Body of pancreas (tissue), 4 donors: ENCODE measurements at regions not wholly inside any gene's neighbourhood (a gene's known extent, or its start where the extent isn't known, plus 50 kb on each side); places are given as distances from the start of the nearest gene placed in this dataset.

Source experiments
- ATAC-seq: fragments of 150-250 bp; one replicate; pipeline ENCODE4 v1.9.1; 2016
- DNase-seq, 4 donors: peaks; one replicate each; pipeline ENCODE4 v3.0.0-alpha.2; 2019
- H3K27ac ChIP-seq, 4 donors: fragments of 200-600 bp; sonication (generic); 1 replicate in 3 of 4; 2 replicates in 1 of 4; pipeline versions ENCODE4 v1.5.1 to v1.6.1; 2016 to 2019; ENCODE audit warnings: mild to moderate bottlenecking in 1 of 4, mixed read lengths in 1 of 4, moderate library complexity in 1 of 4
- H3K27me3 ChIP-seq, 2 donors: fragments of 200-600 bp; sonication (generic); one replicate each; pipeline ENCODE4 v1.6.0; 2016; ENCODE audit warnings: mild to moderate bottlenecking in 1 of 2
- H3K36me3 ChIP-seq, 2 donors: fragments of 200-600 bp; sonication (generic); replicated peaks in 1 of 2; 2 replicates each; pipeline ENCODE4 v1.5.1; 2016; ENCODE audit warnings: low read depth in 2 of 2; ENCODE audit not compliant: insufficient read depth in 1 of 2
- H3K4me1 ChIP-seq: fragments of 200-600 bp; sonication (generic); one replicate; pipeline ENCODE4 v1.6.0; 2016
- H3K4me3 ChIP-seq, 2 donors: fragments of 200-600 bp; sonication (generic); 1 replicate in 1 of 2; 2 replicates in 1 of 2; pipeline ENCODE4 v1.5.1; 2016 to 2019
- H3K9me3 ChIP-seq, 3 donors: fragments of 200-600 bp; sonication (generic); 1 replicate in 2 of 3; 2 replicates in 1 of 3; pipeline ENCODE4 v1.5.1; 2016
- POLR2A ChIP-seq, 3 donors: fragments of 450-650 bp; IDR thresholded peaks; one replicate each; pipeline ENCODE4 v1.6.1; 2016; ENCODE audit warnings: antibody characterized with exemption in 3 of 3, mild to moderate bottlenecking in 2 of 3
- WGBS, 2 donors: methylation state at CpG; one replicate each; pipeline ENCODE4 v1.1.5; 2017; 5-methylcytosine and 5-hydroxymethylcytosine counted together
- intact Hi-C: fragments of 100-400 bp; cut with DNase I; formaldehyde crosslinking; loops from one replicate; pipeline ENCODE4 v1.15.1; 2023
- TF ChIP-seq, protein P1 (sequence below), 7 experiments: fragments of 450-650 bp in 4 of 7; fragments of 200-600 bp in 3 of 7; sonication (generic) in 3 of 7; IDR thresholded peaks; one replicate each; pipeline ENCODE4 v1.5.1; 2016 to 2019; ENCODE audit warnings: antibody characterized with exemption in 7 of 7

DNA sequence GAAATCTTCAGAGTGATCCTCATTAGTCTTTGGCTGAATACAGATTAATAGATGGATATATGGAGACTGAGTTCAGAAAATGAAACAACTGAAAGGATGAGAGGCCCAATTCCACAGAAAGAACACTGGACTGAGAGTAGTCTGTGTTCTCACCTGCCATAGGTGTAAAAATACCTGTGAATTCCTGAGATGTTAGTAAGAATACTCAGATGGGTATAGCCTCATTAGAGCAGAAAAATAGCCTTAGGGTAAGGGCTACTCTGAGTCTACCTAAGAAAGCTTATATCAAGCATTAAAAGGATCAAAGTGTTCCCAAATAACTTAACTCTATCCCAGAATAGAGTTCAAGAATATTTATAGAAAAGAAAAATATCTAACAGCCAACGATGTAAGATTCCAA, 1510.3 kb upstream of the SEL1L start:
- TF ChIP-seq, protein P1, sequence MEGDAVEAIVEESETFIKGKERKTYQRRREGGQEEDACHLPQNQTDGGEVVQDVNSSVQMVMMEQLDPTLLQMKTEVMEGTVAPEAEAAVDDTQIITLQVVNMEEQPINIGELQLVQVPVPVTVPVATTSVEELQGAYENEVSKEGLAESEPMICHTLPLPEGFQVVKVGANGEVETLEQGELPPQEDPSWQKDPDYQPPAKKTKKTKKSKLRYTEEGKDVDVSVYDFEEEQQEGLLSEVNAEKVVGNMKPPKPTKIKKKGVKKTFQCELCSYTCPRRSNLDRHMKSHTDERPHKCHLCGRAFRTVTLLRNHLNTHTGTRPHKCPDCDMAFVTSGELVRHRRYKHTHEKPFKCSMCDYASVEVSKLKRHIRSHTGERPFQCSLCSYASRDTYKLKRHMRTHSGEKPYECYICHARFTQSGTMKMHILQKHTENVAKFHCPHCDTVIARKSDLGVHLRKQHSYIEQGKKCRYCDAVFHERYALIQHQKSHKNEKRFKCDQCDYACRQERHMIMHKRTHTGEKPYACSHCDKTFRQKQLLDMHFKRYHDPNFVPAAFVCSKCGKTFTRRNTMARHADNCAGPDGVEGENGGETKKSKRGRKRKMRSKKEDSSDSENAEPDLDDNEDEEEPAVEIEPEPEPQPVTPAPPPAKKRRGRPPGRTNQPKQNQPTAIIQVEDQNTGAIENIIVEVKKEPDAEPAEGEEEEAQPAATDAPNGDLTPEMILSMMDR (IDR thresholded peaks at IDR 0.05): no peak
- TF ChIP-seq POLR2A (IDR thresholded peaks at IDR 0.05): no peak
- WGBS, 2 donors: 74 to 86% methylated on average over 1 of the region's 1 CpG
- DNase-seq (no peak), ATAC-seq (no peak)
- no peaks in the 10 kb centered on the region for H3K27me3 ChIP-seq
- no peak overlapping the region for H3K4me3 ChIP-seq
- H3K9me3 ChIP-seq: no peaks in the 10 kb centered on the region
- no peaks in the 10 kb centered on the region for H3K4me1 ChIP-seq
- H3K36me3 ChIP-seq: no peaks in the 10 kb centered on the region
- no peak overlapping the region for H3K27ac ChIP-seq
- intact Hi-C loops: no loop called here

DNA sequence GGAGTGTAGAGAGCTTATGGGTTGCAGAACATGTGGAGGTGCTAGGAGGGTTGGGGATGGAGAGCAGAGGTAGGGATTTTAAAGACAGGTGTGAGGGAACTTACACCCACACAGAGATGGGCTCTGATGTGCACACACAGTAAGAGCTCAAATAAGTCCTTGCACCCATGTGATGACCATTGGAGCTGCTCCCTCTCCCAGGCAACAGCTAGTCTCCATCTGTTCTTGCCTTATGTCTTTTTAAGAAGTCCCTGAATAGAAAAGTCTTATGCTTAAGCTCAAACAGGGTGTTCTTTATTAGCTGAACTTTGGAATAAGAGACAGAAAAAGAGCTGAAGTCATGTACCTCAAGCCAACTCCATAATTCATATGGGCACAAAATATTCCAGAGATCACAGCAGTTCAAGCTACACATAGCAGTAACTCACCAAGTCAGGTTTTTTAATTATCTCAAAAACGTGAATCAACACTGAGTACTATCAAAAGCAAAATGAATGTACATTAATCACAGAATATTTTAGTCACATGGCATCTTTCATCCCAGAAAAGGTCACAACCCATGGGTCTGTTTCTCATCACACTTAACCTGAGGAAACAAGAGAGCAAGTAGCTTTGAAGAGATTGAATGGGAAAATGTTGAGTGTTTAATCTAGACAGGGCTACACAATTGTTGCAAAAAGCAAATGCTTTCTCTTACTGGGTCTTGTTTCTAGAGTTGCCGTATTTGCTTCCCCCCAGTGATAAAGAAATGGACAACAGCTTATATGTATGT, 1513.6 kb upstream of the SEL1L start:
- TF ChIP-seq POLR2A (IDR thresholded peaks at IDR 0.05): no peak
- TF ChIP-seq, protein P1 (IDR thresholded peaks at IDR 0.05): no peak
- ATAC-seq (no peak), DNase-seq (no peak)
- Histone ChIP-seq H3K4me1 (no peaks in the 10 kb centered on the region), H3K27me3 (no peaks in the 10 kb centered on the region), H3K9me3 (no peaks in the 10 kb centered on the region), H3K36me3 (no peaks in the 10 kb centered on the region), H3K27ac (no peak overlapping the region), H3K4me3 (no peak overlapping the region)
- 44 to 46% methylated on average over 2 of the region's 2 CpGs for WGBS, 2 donors
- intact Hi-C loops: no loop called here

DNA sequence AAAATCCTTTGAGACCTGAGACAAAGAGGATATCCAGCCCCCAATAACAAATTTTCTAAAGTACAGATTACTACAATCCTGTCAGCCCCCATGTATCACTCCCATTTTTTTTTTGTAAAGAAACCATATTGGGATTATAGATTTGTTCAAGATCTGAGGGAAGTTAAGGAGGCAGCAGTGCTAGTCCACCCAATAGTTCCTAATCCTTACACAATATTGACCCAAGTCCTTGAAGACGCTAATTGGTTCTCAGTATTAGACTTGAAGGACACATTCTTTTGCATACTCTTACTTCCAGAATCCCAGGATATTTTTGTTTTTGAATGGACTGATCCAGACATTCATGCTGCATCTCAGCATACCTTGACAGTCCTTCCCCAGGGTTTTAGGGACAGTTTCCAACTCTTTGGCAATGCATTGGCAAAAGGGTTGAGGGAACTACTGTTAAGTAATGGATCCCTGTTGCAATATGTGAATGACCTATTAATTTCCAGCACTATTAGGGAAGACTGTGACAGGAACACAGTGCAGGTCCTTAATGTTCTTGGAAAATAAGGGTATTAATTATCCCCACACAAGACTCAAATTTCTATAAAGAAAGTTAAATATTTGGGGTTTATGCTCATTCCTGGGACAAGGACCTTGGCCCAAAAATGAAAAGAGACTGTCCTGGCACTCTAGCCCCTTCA, 1519.5 kb upstream of the SEL1L start:
- WGBS, 2 donors: 83 to 86% methylated on average over 1 of the region's 1 CpG
- H3K9me3 ChIP-seq: no peaks in the 10 kb centered on the region
- no peak overlapping the region for H3K27ac ChIP-seq
- H3K27me3 ChIP-seq: no peaks in the 10 kb centered on the region
- ATAC-seq (no peak), DNase-seq (no peak)
- intact Hi-C loops: no loop called here
- no peaks in the 10 kb centered on the region for H3K36me3 ChIP-seq
- no peaks in the 10 kb centered on the region for H3K4me1 ChIP-seq
- H3K4me3 ChIP-seq: no peak overlapping the region
- TF ChIP-seq, protein P1 (IDR thresholded peaks at IDR 0.05): no peak
- no peak for TF ChIP-seq POLR2A (IDR thresholded peaks at IDR 0.05)

DNA sequence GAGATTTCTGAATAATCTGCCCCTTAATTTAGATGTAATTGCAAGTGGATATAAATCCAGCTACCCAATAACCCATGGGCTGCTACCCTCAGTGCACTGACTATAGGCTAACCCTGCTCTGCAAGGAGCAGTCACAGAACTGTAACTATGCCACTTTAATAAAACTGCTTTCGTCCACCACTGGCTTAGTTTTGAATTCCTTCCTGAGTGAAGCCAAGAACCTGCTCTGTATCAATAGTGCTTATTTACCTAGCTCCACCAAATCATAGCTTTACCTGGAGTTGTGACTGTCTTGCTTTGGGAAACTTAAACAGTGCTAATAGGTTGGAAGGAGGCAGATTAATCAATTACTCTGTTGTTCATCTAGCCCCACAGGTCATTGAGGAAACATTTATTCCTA, 1524.4 kb upstream of the SEL1L start:
- TF ChIP-seq, protein P1 (IDR thresholded peaks at IDR 0.05): no peak
- TF ChIP-seq POLR2A (IDR thresholded peaks at IDR 0.05): no peak

More for the DNA sequence above, 1524.4 kb upstream of the SEL1L start:
- Histone ChIP-seq H3K27me3 (no peaks in the 10 kb centered on the region), H3K4me1 (no peaks in the 10 kb centered on the region), H3K27ac (no peak overlapping the region), H3K4me3 (no peak overlapping the region), H3K9me3 (no peaks in the 10 kb centered on the region), H3K36me3 (no peaks in the 10 kb centered on the region)
- peak; percentile 27 for ATAC-seq
- intact Hi-C loops: no loop called here
- WGBS, 2 donors: 17 to 23% methylated on average over 1 of the region's 1 CpG
- DNase-seq: no peak
